Body of pancreas (tissue), 4 donors: ENCODE measurements at regions not wholly inside any gene's neighbourhood (a gene's known extent, or its start where the extent isn't known, plus 50 kb on each side); places are given as distances from the start of the nearest gene placed in this dataset.

ENCODE experiments used
- CTCF ChIP-seq, 7 experiments: fragments of 450-650 bp in 4 of 7; fragments of 200-600 bp in 3 of 7; sonication (generic) in 3 of 7; IDR thresholded peaks; one replicate each; pipeline ENCODE4 v1.5.1; 2016 to 2019; ENCODE audit warnings: antibody characterized with exemption in 7 of 7
- POLR2A ChIP-seq, 3 donors: fragments of 450-650 bp; IDR thresholded peaks; one replicate each; pipeline ENCODE4 v1.6.1; 2016; ENCODE audit warnings: antibody characterized with exemption in 3 of 3, mild to moderate bottlenecking in 2 of 3

GRCh38 chr3:89957451-89957850, 850.0 kb downstream of the EPHA3 start:
- TF ChIP-seq CTCF (IDR thresholded peaks at IDR 0.05) = no peak
- no peak for TF ChIP-seq POLR2A (IDR thresholded peaks at IDR 0.05)
